Trophoblast cell (in vitro differentiated cells and primary cell): ENCODE measurements at regions not wholly inside any gene's neighbourhood (a gene's known extent, or its start where the extent isn't known, plus 50 kb on each side); places are given as distances from the start of the nearest gene placed in this dataset.

ENCODE experiments used
- DNase-seq, 2 donors: peaks; one replicate each; pipeline ENCODE4 v3.0.0-alpha.2; 2016
- H2AFZ ChIP-seq: 2 replicates; pipeline ENCODE4 v1.6.1; 2013; ENCODE audit warnings: low read length, moderate library complexity, mild to moderate bottlenecking; ENCODE audit not compliant: insufficient read depth, poor library complexity
- H2AK5ac ChIP-seq: 2 replicates; pipeline ENCODE4 v1.6.1; 2013; ENCODE audit warnings: mild to moderate bottlenecking, low read length
- H2BK120ac ChIP-seq: 2 replicates; pipeline ENCODE4 v1.6.1; 2013; ENCODE audit warnings: low read length, mild to moderate bottlenecking, moderate library complexity; ENCODE audit not compliant: insufficient read depth, poor library complexity
- H2BK12ac ChIP-seq: 2 replicates; pipeline ENCODE4 v1.6.1; 2013; ENCODE audit warnings: mild to moderate bottlenecking, low read length, moderate library complexity
- H2BK5ac ChIP-seq: 2 replicates; pipeline ENCODE4 v1.6.1; 2013; ENCODE audit warnings: low read length, low read depth, moderate library complexity, mild to moderate bottlenecking; ENCODE audit not compliant: poor library complexity
- H3K14ac ChIP-seq: 2 replicates; pipeline ENCODE4 v1.6.1; 2013; ENCODE audit warnings: mild to moderate bottlenecking, low read length
- H3K18ac ChIP-seq: 2 replicates; pipeline ENCODE4 v1.6.1; 2013; ENCODE audit warnings: mild to moderate bottlenecking, low read length
- H3K23ac ChIP-seq: 2 replicates; pipeline ENCODE4 v1.6.1; 2013; ENCODE audit warnings: low read length
- H3K27ac ChIP-seq: 2 replicates; pipeline ENCODE4 v1.5.1; 2013; ENCODE audit warnings: low read depth, mild to moderate bottlenecking, inconsistent platforms, low read length, moderate library complexity
- H3K27me3 ChIP-seq: 2 replicates; pipeline ENCODE4 v1.6.1; 2013; ENCODE audit warnings: inconsistent platforms, mild to moderate bottlenecking, low read length, moderate library complexity; ENCODE audit not compliant: insufficient read depth
- H3K36me3 ChIP-seq, 2 experiments: 1 replicate in 1 of 2; 2 replicates in 1 of 2; pipeline ENCODE4 v1.6.1; 2013; ENCODE audit warnings: low read length in 2 of 2, mild to moderate bottlenecking in 2 of 2, moderate library complexity in 1 of 2; ENCODE audit not compliant: insufficient read depth in 2 of 2, control insufficient read depth in 1 of 2
- H3K4ac ChIP-seq: 2 replicates; pipeline ENCODE4 v1.6.1; 2013; ENCODE audit warnings: low read depth, mild to moderate bottlenecking, low read length, moderate library complexity
- H3K4me1 ChIP-seq, 2 experiments: 1 replicate in 1 of 2; 2 replicates in 1 of 2; pipeline ENCODE4 v1.6.1; 2013; ENCODE audit warnings: low read length in 2 of 2, mild to moderate bottlenecking in 2 of 2, moderate library complexity in 1 of 2; ENCODE audit not compliant: insufficient read depth in 2 of 2, control insufficient read depth in 1 of 2
- H3K4me2 ChIP-seq: 2 replicates; pipeline ENCODE4 v1.6.1; 2013; ENCODE audit warnings: inconsistent platforms, mild to moderate bottlenecking, low read length, moderate library complexity
- H3K4me3 ChIP-seq: 2 replicates; pipeline ENCODE4 v1.5.1; 2013; ENCODE audit warnings: mild to moderate bottlenecking, low read depth, low read length, inconsistent platforms
- H3K79me1 ChIP-seq: one replicate; pipeline ENCODE4 v1.6.1; 2013; ENCODE audit warnings: low read length
- H3K79me2 ChIP-seq: 2 replicates; pipeline ENCODE4 v1.6.1; 2013; ENCODE audit warnings: low read length, mild to moderate bottlenecking; ENCODE audit not compliant: control insufficient read depth, insufficient read depth, poor library complexity
- H3K9ac ChIP-seq: 2 replicates; pipeline ENCODE4 v1.6.1; 2013; ENCODE audit warnings: mild to moderate bottlenecking, low read length
- H3K9me3 ChIP-seq: 2 replicates; pipeline ENCODE4 v1.6.1; 2013; ENCODE audit warnings: low read depth, mild to moderate bottlenecking, control low read depth, inconsistent platforms, low read length; ENCODE audit not compliant: insufficient read depth
- H4K12ac ChIP-seq: 2 replicates; pipeline ENCODE4 v1.6.1; 2013; ENCODE audit warnings: low read depth, mild to moderate bottlenecking, low read length, moderate library complexity
- H4K8ac ChIP-seq: 2 replicates; pipeline ENCODE4 v1.6.1; 2013; ENCODE audit warnings: low read depth, mild to moderate bottlenecking, low read length, moderate library complexity
- H4K91ac ChIP-seq: one replicate; pipeline ENCODE4 v1.6.1; 2013; ENCODE audit warnings: low read depth, mild to moderate bottlenecking, low read length, moderate library complexity
- WGBS: extraction: QIAGEN DNeasy Blood & Tissue Kit; methylation state at CpG from one replicate; pipeline ENCODE4 v1.1.7; 2013; ENCODE audit warnings: missing lambda C conversion rate; ENCODE audit not compliant: insufficient read length, insufficient coverage; ENCODE audit errors: extremely low coverage; 5-methylcytosine and 5-hydroxymethylcytosine counted together

- Histone ChIP-seq H3K27me3 (no peaks in the 10 kb centered on the region), H2AFZ (no peak overlapping the region), H3K79me2 (no peaks in the 10 kb centered on the region), H4K91ac (no peak overlapping the region), H2BK120ac (no peak overlapping the region), H3K4me1 (no peaks in the 10 kb centered on the region), H3K23ac (no peak overlapping the region), H2AK5ac (no peak overlapping the region), H3K14ac (no peak overlapping the region), H3K4ac (no peak overlapping the region), H3K18ac (no peak overlapping the region), H3K27ac (no peak overlapping the region), H3K4me2 (no peak overlapping the region), H3K9ac (no peak overlapping the region), H2BK12ac (no peak overlapping the region), H3K36me3 (no peaks in the 10 kb centered on the region), H4K8ac (no peak overlapping the region), H3K4me3 (no peak overlapping the region), H3K79me1 (no peaks in the 10 kb centered on the region), H3K9me3 (no peaks in the 10 kb centered on the region), H2BK5ac (no peak overlapping the region), H4K12ac (no peak overlapping the region)
- DNase-seq = no peak
- WGBS = no CpG with 5 or more reads among the region's 2 CpGs
Measured at GRCh38 chr7:110418659-110419280, 672.2 kb upstream of the LRRN3 start.

GRCh38 chr7:110420788-110421187 lies 670.1 kb upstream of the LRRN3 start:
- no peaks in the 10 kb centered on the region for H3K79me2 ChIP-seq
- no peak overlapping the region for H2BK120ac ChIP-seq
- no peak overlapping the region for H4K12ac ChIP-seq
- WGBS = no CpG with 5 or more reads among the region's 1 CpG
- H2AFZ ChIP-seq = no peak overlapping the region
- H2BK12ac ChIP-seq = no peak overlapping the region
- H2BK5ac ChIP-seq = no peak overlapping the region
- no peak overlapping the region for H3K23ac ChIP-seq
- H3K14ac ChIP-seq = no peak overlapping the region
- no peak overlapping the region for H2AK5ac ChIP-seq
- no peak for DNase-seq
- no peaks in the 10 kb centered on the region for H3K36me3 ChIP-seq
- no peaks in the 10 kb centered on the region for H3K9me3 ChIP-seq
- H3K18ac ChIP-seq = no peak overlapping the region
- H3K79me1 ChIP-seq = no peaks in the 10 kb centered on the region
- H3K4ac ChIP-seq = no peak overlapping the region
- no peak overlapping the region for H3K4me2 ChIP-seq
- no peak overlapping the region for H3K27ac ChIP-seq
- H4K8ac ChIP-seq = no peak overlapping the region
- no peak overlapping the region for H3K9ac ChIP-seq
- H3K4me1 ChIP-seq = no peaks in the 10 kb centered on the region
- no peak overlapping the region for H3K4me3 ChIP-seq
- no peaks in the 10 kb centered on the region for H3K27me3 ChIP-seq
- no peak overlapping the region for H4K91ac ChIP-seq

GRCh38 chr7:110421490-110422241 lies 669.3 kb upstream of the LRRN3 start:
- no peak overlapping the region for H4K91ac ChIP-seq
- H3K27ac ChIP-seq = no peak overlapping the region
- H2BK5ac ChIP-seq = no peak overlapping the region
- H3K27me3 ChIP-seq = no peaks in the 10 kb centered on the region
- no CpG with 5 or more reads among the region's 5 CpGs for WGBS
- no peaks in the 10 kb centered on the region for H3K79me2 ChIP-seq
- H3K9ac ChIP-seq = no peak overlapping the region
- H2BK12ac ChIP-seq = no peak overlapping the region
- no peak overlapping the region for H3K23ac ChIP-seq
- no peaks in the 10 kb centered on the region for H3K4me1 ChIP-seq
- H3K18ac ChIP-seq = no peak overlapping the region
- no peak overlapping the region for H3K4ac ChIP-seq
- DNase-seq = no peak
- H3K79me1 ChIP-seq = no peaks in the 10 kb centered on the region
- H3K14ac ChIP-seq = no peak overlapping the region
- H3K4me3 ChIP-seq = no peak overlapping the region
- H4K12ac ChIP-seq = no peak overlapping the region
- no peaks in the 10 kb centered on the region for H3K9me3 ChIP-seq
- no peaks in the 10 kb centered on the region for H3K36me3 ChIP-seq
- H3K4me2 ChIP-seq = no peak overlapping the region
- no peak overlapping the region for H4K8ac ChIP-seq
- no peak overlapping the region for H2BK120ac ChIP-seq
- no peak overlapping the region for H2AK5ac ChIP-seq
- H2AFZ ChIP-seq = no peak overlapping the region

DNA sequence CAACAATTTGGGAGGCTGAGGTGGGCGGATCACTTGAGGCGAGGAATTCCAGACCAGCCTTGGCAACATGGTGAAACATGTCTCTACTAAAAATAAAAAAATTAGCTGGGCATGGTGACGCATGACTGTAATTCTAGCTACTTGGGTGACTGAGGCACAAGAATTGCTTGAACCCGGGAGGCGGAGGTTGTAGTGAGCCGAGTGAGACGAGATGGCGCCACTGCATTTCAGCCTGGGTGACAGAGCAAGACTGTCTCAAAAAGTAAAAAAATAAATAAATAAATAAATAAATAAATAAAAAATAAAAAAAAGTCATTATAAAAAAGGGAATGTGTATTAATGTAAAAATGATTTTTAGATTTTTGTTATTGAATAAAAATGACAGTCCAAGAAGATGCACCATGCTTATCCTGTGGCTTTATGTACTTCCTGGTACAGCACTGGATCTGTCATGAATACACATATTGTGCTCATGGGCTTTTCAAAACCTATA lies 658.8 kb upstream of the LRRN3 start:
- H3K36me3 ChIP-seq = no peaks in the 10 kb centered on the region
- no peaks in the 10 kb centered on the region for H3K4me1 ChIP-seq
- WGBS = no CpG with 5 or more reads among the region's 8 CpGs

More for the DNA sequence above, 658.8 kb upstream of the LRRN3 start:
- Histone ChIP-seq H3K4me3 (no peak overlapping the region), H3K23ac (no peak overlapping the region), H4K91ac (no peak overlapping the region), H4K8ac (no peak overlapping the region), H2AFZ (no peak overlapping the region), H2BK120ac (no peak overlapping the region), H3K9ac (no peak overlapping the region), H3K4ac (no peak overlapping the region), H3K9me3 (no peaks in the 10 kb centered on the region), H3K4me2 (no peak overlapping the region), H2BK12ac (no peak overlapping the region), H3K27ac (no peak overlapping the region), H3K27me3 (no peaks in the 10 kb centered on the region), H3K79me1 (no peaks in the 10 kb centered on the region), H3K18ac (no peak overlapping the region), H2AK5ac (no peak overlapping the region), H3K79me2 (no peaks in the 10 kb centered on the region), H3K14ac (no peak overlapping the region), H4K12ac (no peak overlapping the region), H2BK5ac (no peak overlapping the region)
- no peak for DNase-seq
